ENCODE measurements at regions not wholly inside any gene's neighbourhood (a gene's known extent, or its start where the extent isn't known, plus 50 kb on each side); places are given as distances from the start of the nearest gene placed in this dataset.
A peak's percentile ranks its signal among the peaks of the same experiment; 100 is the strongest.

DNA sequence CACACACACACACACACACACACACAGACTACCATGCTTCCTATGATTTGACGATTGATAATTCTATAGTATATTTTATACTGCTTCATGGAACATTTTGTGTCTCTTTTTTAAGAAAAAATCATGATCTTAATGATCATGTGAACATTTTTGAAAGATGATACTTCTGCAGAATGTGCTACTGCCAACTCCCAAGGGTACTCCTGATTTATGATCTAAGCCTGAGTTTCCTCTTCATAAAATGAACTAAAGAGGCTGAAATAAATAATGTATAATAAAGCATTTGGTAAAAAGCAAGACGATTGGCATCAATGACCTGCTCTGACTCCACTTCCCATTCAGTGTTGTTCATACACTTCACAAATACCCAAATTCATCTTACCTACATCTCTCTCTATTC is 333.8 kb upstream of the RBMS3 start:
- no peak overlapping the region for H3K27ac ChIP-seq (ENCODE audit: low read depth, low read length, poor library complexity, severe bottlenecking)
- no peaks in the 10 kb centered on the region; the same call in 1 of the 2 replicates for H3F3A ChIP-seq (ENCODE audit: insufficient read depth, low read length)
- no peak for TF ChIP-seq EZH2 (IDR thresholded peaks at IDR 0.05; ENCODE audit: borderline replicate concordance, low read length)
- TF ChIP-seq, protein P1, sequence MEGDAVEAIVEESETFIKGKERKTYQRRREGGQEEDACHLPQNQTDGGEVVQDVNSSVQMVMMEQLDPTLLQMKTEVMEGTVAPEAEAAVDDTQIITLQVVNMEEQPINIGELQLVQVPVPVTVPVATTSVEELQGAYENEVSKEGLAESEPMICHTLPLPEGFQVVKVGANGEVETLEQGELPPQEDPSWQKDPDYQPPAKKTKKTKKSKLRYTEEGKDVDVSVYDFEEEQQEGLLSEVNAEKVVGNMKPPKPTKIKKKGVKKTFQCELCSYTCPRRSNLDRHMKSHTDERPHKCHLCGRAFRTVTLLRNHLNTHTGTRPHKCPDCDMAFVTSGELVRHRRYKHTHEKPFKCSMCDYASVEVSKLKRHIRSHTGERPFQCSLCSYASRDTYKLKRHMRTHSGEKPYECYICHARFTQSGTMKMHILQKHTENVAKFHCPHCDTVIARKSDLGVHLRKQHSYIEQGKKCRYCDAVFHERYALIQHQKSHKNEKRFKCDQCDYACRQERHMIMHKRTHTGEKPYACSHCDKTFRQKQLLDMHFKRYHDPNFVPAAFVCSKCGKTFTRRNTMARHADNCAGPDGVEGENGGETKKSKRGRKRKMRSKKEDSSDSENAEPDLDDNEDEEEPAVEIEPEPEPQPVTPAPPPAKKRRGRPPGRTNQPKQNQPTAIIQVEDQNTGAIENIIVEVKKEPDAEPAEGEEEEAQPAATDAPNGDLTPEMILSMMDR (IDR thresholded peaks at IDR 0.05; ENCODE audit: low read length): no peak
- H3K4me1 ChIP-seq (ENCODE audit: insufficient read depth, low read length, severe bottlenecking): peaks cover 47% of the 10 kb centered on the region
- no peaks in the 10 kb centered on the region for H3K9me3 ChIP-seq (ENCODE audit: low read length)
- peak overlapping the region; percentile 13; the same call in 1 of the 2 replicates for H2AFZ ChIP-seq (ENCODE audit: low read length)
- no peaks in the 10 kb centered on the region for H3K36me3 ChIP-seq (ENCODE audit: insufficient read depth, low read length)
- H3K27me3 ChIP-seq (ENCODE audit: insufficient read depth, low read length): no peaks in the 10 kb centered on the region
- no peaks in the 10 kb centered on the region for H3K9me2 ChIP-seq (ENCODE audit: low read depth, low read length)
- H4K20me1 ChIP-seq (ENCODE audit: insufficient read depth, low read length): no peaks in the 10 kb centered on the region
- H3K9ac ChIP-seq (ENCODE audit: low read length): no peak overlapping the region
- H3K4me2 ChIP-seq (ENCODE audit: low read length): no peak overlapping the region
- H3K4me3 ChIP-seq (ENCODE audit: low read depth, low read length, poor library complexity, severe bottlenecking): no peak overlapping the region
- no peaks in the 10 kb centered on the region for H3K79me2 ChIP-seq (ENCODE audit: insufficient read depth, low read length)

DNA sequence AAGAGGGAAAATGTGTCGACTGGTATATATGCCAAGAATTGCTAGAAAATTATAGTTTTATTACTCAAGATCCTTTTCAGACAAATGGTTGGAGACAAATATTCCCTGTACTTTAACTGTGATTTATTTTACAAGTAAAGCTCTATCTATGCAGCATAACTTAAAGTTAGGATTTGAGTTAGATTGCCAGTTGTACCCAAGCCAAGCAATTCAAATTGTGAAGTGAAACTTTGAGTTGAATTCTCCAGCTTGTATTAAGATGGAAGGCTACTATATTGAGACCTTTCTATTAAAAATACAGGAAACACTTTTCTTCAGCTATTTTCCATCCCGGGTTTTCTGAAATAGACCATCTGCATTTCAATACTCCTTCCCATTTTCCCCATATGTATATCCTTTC is 333.1 kb upstream of the RBMS3 start:
- H3K9ac ChIP-seq (ENCODE audit: low read length): no peak overlapping the region
- no peak for TF ChIP-seq EZH2 (IDR thresholded peaks at IDR 0.05; ENCODE audit: borderline replicate concordance, low read length)
- TF ChIP-seq, protein P1 (IDR thresholded peaks at IDR 0.05; ENCODE audit: low read length): no peak
- no peak overlapping the region for H3K27ac ChIP-seq (ENCODE audit: low read depth, low read length, poor library complexity, severe bottlenecking)
- H3K9me3 ChIP-seq (ENCODE audit: low read length): no peaks in the 10 kb centered on the region
- no peaks in the 10 kb centered on the region for H3K79me2 ChIP-seq (ENCODE audit: insufficient read depth, low read length)
- H3K4me2 ChIP-seq (ENCODE audit: low read length): no peak overlapping the region
- H3F3A ChIP-seq (ENCODE audit: insufficient read depth, low read length): no peaks in the 10 kb centered on the region; the same call in 1 of the 2 replicates
- no peaks in the 10 kb centered on the region for H4K20me1 ChIP-seq (ENCODE audit: insufficient read depth, low read length)
- H3K36me3 ChIP-seq (ENCODE audit: insufficient read depth, low read length): no peaks in the 10 kb centered on the region
- peaks cover 44% of the 10 kb centered on the region for H3K4me1 ChIP-seq (ENCODE audit: insufficient read depth, low read length, severe bottlenecking)
- no peak overlapping the region for H3K4me3 ChIP-seq (ENCODE audit: low read depth, low read length, poor library complexity, severe bottlenecking)
- H2AFZ ChIP-seq (ENCODE audit: low read length): 0 out of 2 replicates have a peak overlapping the region, but pooled peaks have one; percentile 43
- H3K9me2 ChIP-seq (ENCODE audit: low read depth, low read length): no peaks in the 10 kb centered on the region
- H3K27me3 ChIP-seq (ENCODE audit: insufficient read depth, low read length): no peaks in the 10 kb centered on the region

DNA sequence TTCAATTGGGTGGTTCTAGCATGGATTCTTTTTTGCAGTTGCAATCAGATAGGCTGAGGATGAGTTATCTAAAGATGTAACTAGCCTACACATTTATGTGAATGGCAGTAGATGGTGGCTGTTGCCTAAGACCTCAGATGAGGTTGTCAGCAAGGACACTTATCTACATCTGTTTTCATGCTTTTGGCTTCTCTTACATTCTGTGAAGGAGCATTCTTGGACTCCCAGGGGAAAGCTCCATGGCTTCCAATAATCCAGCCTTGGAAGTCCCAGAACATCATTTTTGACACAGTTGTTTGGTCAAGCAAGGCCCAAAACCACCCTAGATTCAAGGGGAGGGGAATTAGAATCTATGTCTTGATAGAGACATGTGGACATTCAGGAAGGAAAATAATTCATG is 332.2 kb upstream of the RBMS3 start:
- H3K36me3 ChIP-seq (ENCODE audit: insufficient read depth, low read length): no peaks in the 10 kb centered on the region
- no peaks in the 10 kb centered on the region for H3K79me2 ChIP-seq (ENCODE audit: insufficient read depth, low read length)
- no peak overlapping the region for H3K4me3 ChIP-seq (ENCODE audit: low read depth, low read length, poor library complexity, severe bottlenecking)
- no peak overlapping the region for H3K9ac ChIP-seq (ENCODE audit: low read length)
- no peaks in the 10 kb centered on the region for H3K9me3 ChIP-seq (ENCODE audit: low read length)
- no peak overlapping the region for H3K27ac ChIP-seq (ENCODE audit: low read depth, low read length, poor library complexity, severe bottlenecking)
- H4K20me1 ChIP-seq (ENCODE audit: insufficient read depth, low read length): no peaks in the 10 kb centered on the region
- TF ChIP-seq, protein P1 (IDR thresholded peaks at IDR 0.05; ENCODE audit: low read length): no peak
- TF ChIP-seq EZH2 (IDR thresholded peaks at IDR 0.05; ENCODE audit: borderline replicate concordance, low read length): no peak
- no peaks in the 10 kb centered on the region for H3K9me2 ChIP-seq (ENCODE audit: low read depth, low read length)
- H3K27me3 ChIP-seq (ENCODE audit: insufficient read depth, low read length): no peaks in the 10 kb centered on the region
- H2AFZ ChIP-seq (ENCODE audit: low read length): no peak overlapping the region
- H3F3A ChIP-seq (ENCODE audit: insufficient read depth, low read length): no peaks in the 10 kb centered on the region
- no peak overlapping the region for H3K4me2 ChIP-seq (ENCODE audit: low read length)
- peaks cover 35% of the 10 kb centered on the region for H3K4me1 ChIP-seq (ENCODE audit: insufficient read depth, low read length, severe bottlenecking)
